ENCODE measurements at regions not wholly inside any gene's neighbourhood (a gene's known extent, or its start where the extent isn't known, plus 50 kb on each side); places are given as distances from the start of the nearest gene placed in this dataset.
A peak's percentile ranks its signal among the peaks of the same experiment; 100 is the strongest.

DNA sequence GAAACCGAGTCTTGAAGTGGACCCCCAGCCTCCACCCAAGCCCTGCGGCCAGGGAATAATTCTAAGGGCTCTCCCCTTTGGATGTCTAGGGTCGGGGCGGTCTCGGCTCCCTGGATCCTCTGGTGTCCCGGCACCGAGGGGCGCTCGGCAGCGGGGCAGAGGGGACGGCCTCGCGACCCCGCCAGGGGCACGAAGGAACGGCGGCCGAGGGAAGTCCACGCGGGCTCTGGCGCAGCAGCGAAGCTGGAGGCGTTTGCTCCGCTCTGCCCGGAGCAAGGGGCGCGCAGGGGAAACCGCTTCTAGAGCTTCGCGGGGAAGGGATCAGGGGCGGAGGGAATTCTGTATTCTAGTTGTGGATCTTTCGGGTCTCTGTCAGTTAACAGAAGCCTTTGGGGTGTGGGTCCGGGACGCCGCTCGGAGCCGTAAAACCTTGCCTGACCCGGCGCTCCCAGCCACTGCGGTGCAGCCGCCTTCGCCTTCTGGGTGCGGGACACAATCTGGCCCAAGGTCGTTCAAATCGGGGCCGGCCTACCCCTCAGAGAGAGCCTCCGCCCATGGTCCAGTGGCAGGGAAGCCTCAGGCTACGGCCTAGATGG lies 118.2 kb downstream of the KCNRG start:
- Histone ChIP-seq H3K23me2 (ENCODE audit: insufficient read length, low read depth, low read length, poor library complexity, severe bottlenecking) (peaks cover 24% of the 10 kb centered on the region), H3T11ph (ENCODE audit: low read length) (no peak overlapping the region), H2BK120ac (ENCODE audit: low read depth, low read length, poor library complexity, severe bottlenecking) (no peak overlapping the region), H4K91ac (ENCODE audit: insufficient read length, low read depth, low read length) (no peak overlapping the region), H3K4ac (ENCODE audit: low read depth, low read length) (no peak overlapping the region), H3K79me2 (ENCODE audit: insufficient read depth, low read length) (no peaks in the 10 kb centered on the region), H4K8ac (replicated peaks; ENCODE audit: insufficient read length, low read depth, low read length) (no peak overlapping the region), H3K18ac (ENCODE audit: insufficient read length, low read depth, low read length) (no peak overlapping the region), H3K56ac (ENCODE audit: insufficient read length, low read depth, low read length) (no peak overlapping the region), H2AK5ac (ENCODE audit: insufficient read length, low read length) (no peak overlapping the region), H3K9me3 (ENCODE audit: control insufficient read depth, low read depth, low read length) (no peaks in the 10 kb centered on the region), H3K23ac (ENCODE audit: insufficient read length, low read depth, low read length) (no peak overlapping the region), H4K5ac (ENCODE audit: insufficient read length, low read depth, low read length) (no peak overlapping the region), H2BK5ac (ENCODE audit: insufficient read length, low read length) (no peak overlapping the region), H3K79me1 (ENCODE audit: insufficient read depth, low read depth, low read length, poor library complexity, severe bottlenecking) (no peaks in the 10 kb centered on the region), H3K4me2 (ENCODE audit: insufficient read depth, insufficient read length, low read length) (peak overlapping the region; percentile 23), H2BK20ac (ENCODE audit: low read depth, low read length, poor library complexity, severe bottlenecking) (no peak overlapping the region), H2BK15ac (ENCODE audit: low read depth, low read length) (no peak overlapping the region), H2AFZ (ENCODE audit: low read length) (no peak overlapping the region), H3K4me1 (ENCODE audit: insufficient read depth, low read length) (no peaks in the 10 kb centered on the region), H3K27ac (ENCODE audit: insufficient read length, low read depth, low read length) (no peak overlapping the region), H3K9ac (ENCODE audit: extremely low read depth, insufficient read length, low read length) (no peak overlapping the region), H3K14ac (ENCODE audit: insufficient read depth, low read length) (no peak overlapping the region; the same call in 1 of the 2 replicates), H3K27me3 (ENCODE audit: insufficient read depth, low read length) (peaks cover 62% of the 10 kb centered on the region), H2BK12ac (ENCODE audit: insufficient read length, low read depth, low read length) (no peak overlapping the region), H4K20me1 (ENCODE audit: control insufficient read depth, insufficient read depth, insufficient read length) (no peaks in the 10 kb centered on the region)
- WGBS (ENCODE audit: extremely low coverage, insufficient read length, low lambda C conversion rate) = no CpG with 5 or more reads among the region's 48 CpGs
- Mint-ChIP-seq H3K27me3 (ENCODE audit: low read depth) (peaks cover 99% of the 10 kb centered on the region), H3K36me3 (ENCODE audit: insufficient read depth in 1 of 3, low read depth in 3 of 3) (no peaks in the 10 kb centered on the region), H3K27ac (no peak overlapping the region), H3K4me1 (peaks cover 33 to 43% of the 10 kb centered on the region in 2 experiments), H3K4me3 (peak overlapping the region; percentile 44 to 76; a peak in 4 of 5 replicates), H3K9me3 (peaks cover 0 to 6% of the 10 kb centered on the region in 2 experiments; a peak in 2 of 5 replicates)
- DNase-seq = peak; percentile 58
- TF ChIP-seq, protein P1, sequence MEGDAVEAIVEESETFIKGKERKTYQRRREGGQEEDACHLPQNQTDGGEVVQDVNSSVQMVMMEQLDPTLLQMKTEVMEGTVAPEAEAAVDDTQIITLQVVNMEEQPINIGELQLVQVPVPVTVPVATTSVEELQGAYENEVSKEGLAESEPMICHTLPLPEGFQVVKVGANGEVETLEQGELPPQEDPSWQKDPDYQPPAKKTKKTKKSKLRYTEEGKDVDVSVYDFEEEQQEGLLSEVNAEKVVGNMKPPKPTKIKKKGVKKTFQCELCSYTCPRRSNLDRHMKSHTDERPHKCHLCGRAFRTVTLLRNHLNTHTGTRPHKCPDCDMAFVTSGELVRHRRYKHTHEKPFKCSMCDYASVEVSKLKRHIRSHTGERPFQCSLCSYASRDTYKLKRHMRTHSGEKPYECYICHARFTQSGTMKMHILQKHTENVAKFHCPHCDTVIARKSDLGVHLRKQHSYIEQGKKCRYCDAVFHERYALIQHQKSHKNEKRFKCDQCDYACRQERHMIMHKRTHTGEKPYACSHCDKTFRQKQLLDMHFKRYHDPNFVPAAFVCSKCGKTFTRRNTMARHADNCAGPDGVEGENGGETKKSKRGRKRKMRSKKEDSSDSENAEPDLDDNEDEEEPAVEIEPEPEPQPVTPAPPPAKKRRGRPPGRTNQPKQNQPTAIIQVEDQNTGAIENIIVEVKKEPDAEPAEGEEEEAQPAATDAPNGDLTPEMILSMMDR (conservative IDR thresholded peaks at IDR 0.05) = no peak

All from H9 (cell line).